ENCODE measurements at regions not wholly inside any gene's neighbourhood (a gene's known extent, or its start where the extent isn't known, plus 50 kb on each side); places are given as distances from the start of the nearest gene placed in this dataset.

GRCh38 chr2:235411905-235412485, 81.8 kb upstream of the AGAP1 start:
- no peak overlapping the region for H3K4me3 ChIP-seq (replicated peaks; ENCODE audit: insufficient read depth, low read length)
- H3K27ac ChIP-seq (replicated peaks): no peak overlapping the region
- DNase-seq (ENCODE audit: low read depth in 1 of 2, low spot score in 1 of 2): no peak
- no peaks in the 10 kb centered on the region for H3K27me3 ChIP-seq (ENCODE audit: insufficient read depth, poor library complexity, severe bottlenecking)
- TF ChIP-seq SPI1 (IDR thresholded peaks at IDR 0.05; ENCODE audit: borderline replicate concordance, low read depth) (no peak), CTCF (IDR thresholded peaks at IDR 0.05; ENCODE audit: insufficient read depth, low read length) (no peak), REST (IDR thresholded peaks at IDR 0.05; ENCODE audit: insufficient replicate concordance, low read depth) (no peak), POLR2AphosphoS5 (IDR thresholded peaks at IDR 0.05; ENCODE audit: low read depth) (no peak), GABPA (IDR thresholded peaks at IDR 0.05; ENCODE audit: low read depth) (no peak)

GRCh38 chr2:235413064-235413463, 80.8 kb upstream of the AGAP1 start:
- H3K4me3 ChIP-seq (replicated peaks; ENCODE audit: insufficient read depth, low read length): no peak overlapping the region
- H3K27ac ChIP-seq (replicated peaks): no peak overlapping the region
- no peak for DNase-seq (ENCODE audit: low read depth in 1 of 2, low spot score in 1 of 2)
- H3K27me3 ChIP-seq (ENCODE audit: insufficient read depth, poor library complexity, severe bottlenecking): no peaks in the 10 kb centered on the region
- TF ChIP-seq POLR2AphosphoS5 (IDR thresholded peaks at IDR 0.05; ENCODE audit: low read depth) (no peak), CTCF (IDR thresholded peaks at IDR 0.05; ENCODE audit: insufficient read depth, low read length) (no peak), SPI1 (IDR thresholded peaks at IDR 0.05; ENCODE audit: borderline replicate concordance, low read depth) (no peak), GABPA (IDR thresholded peaks at IDR 0.05; ENCODE audit: low read depth) (no peak), REST (IDR thresholded peaks at IDR 0.05; ENCODE audit: insufficient replicate concordance, low read depth) (no peak)

- Histone ChIP-seq H3K4me3 (replicated peaks; ENCODE audit: insufficient read depth, low read length) (no peak overlapping the region), H3K27ac (replicated peaks) (no peak overlapping the region), H3K27me3 (ENCODE audit: insufficient read depth, poor library complexity, severe bottlenecking) (no peaks in the 10 kb centered on the region)
- no peak for TF ChIP-seq CTCF (IDR thresholded peaks at IDR 0.05; ENCODE audit: insufficient read depth, low read length)
- no peak for TF ChIP-seq REST (IDR thresholded peaks at IDR 0.05; ENCODE audit: insufficient replicate concordance, low read depth)
- no peak for TF ChIP-seq POLR2AphosphoS5 (IDR thresholded peaks at IDR 0.05; ENCODE audit: low read depth)
- TF ChIP-seq SPI1 (IDR thresholded peaks at IDR 0.05; ENCODE audit: borderline replicate concordance, low read depth): no peak
- TF ChIP-seq GABPA (IDR thresholded peaks at IDR 0.05; ENCODE audit: low read depth): no peak
- DNase-seq (ENCODE audit: low read depth in 1 of 2, low spot score in 1 of 2): no peak
These were observed 79.4 kb upstream of the AGAP1 start for GRCh38 chr2:235414422-235414821.
